GM18517 (cell line): ENCODE measurements at regions not wholly inside any gene's neighbourhood (a gene's known extent, or its start where the extent isn't known, plus 50 kb on each side); places are given as distances from the start of the nearest gene placed in this dataset.

Experiments used
- ATAC-seq: cut with Tn5 transposase; IDR thresholded peaks from one replicate; pipeline ENCODE4 v1.9.1; 2021; ENCODE audit warnings: mild to moderate bottlenecking, moderate library complexity; ENCODE audit not compliant: unreplicated experiment

DNA sequence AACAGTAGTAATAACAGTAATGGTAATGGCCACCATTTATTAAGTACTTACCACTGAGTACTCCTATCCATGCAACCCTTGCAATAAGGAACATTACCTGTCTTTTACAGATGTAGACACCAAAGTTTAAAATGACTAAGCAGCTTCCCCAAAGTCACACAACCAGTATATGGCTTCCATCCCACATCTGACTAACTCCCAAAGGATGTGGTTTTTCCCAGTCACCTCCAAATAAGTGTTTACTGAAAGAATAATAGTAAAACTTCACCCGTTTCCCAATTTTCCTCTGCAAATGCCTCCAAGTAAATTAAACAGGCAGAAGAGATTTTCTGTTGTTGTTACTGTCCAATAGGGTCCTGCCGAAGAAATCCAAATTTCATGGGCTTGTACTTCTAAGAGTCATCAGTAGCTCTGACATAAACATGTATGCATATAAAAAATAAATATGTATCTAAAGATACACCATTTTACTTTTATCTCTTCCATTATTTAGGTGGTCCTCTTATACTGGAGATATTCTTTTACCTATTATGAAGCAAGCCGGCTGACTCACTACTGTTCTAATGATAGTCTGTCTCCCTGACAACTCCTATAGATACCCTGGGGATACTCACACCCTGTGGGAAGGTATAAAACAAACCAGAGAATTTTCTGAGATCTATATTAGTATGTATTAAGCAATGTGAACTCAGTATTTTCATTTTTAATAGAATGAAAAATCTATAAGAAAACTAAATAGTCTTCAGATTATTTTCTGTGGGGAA lies 77.9 kb upstream of the ID4 start:
- no peak for ATAC-seq

GRCh38 chr6:19761121-19761520 lies 76.0 kb upstream of the ID4 start:
- ATAC-seq = no peak

DNA sequence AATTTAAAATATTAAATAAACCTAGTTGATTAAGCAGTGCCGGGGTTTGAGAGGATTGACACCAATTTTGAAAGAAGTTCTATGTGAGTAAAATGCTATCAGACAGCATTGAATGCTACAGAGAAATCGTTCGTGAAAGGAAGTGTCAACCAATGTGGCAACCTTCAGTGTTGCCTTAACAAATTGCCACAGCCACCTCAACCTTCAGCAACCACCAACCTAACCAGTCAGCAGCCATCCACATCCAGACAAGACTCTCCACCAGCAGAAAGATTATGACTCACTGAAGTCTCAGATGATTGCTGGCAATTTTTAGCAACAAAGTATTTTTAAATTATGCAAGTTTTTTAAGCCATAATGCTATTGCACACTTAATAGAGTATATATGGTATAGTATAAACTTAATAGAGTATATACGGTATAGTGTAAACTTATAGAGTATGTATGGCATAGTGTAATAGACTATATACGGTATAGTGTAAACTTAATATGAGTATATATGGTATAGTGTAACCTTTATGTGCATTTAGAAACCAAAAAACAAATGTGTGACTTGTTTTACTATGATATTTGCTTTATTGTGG lies 65.3 kb upstream of the ID4 start:
- ATAC-seq = no peak

- ATAC-seq = no peak
Observed at GRCh38 chr6:19772891-19773290, 64.3 kb upstream of the ID4 start.

DNA sequence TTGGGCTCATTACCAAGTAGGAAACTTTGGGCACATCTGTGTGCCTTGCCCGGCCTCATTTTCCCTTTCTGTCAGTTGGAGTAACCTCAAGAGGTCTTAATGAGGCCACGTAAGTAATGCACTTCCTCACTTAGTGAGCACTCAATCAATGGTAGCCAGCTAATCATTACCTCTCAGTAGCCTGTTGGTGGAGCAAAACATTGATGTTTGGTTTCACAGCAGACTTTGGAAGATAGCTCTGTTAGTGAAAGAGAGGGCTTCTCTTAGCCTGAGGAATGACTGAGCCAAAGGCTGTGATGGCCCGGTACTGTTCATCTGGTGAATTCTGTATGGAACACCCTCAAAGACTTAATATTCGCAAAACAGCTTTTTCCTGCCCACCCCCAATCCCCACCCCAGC lies 55.9 kb upstream of the ID4 start:
- ATAC-seq = no peak

- ATAC-seq = no peak
Observed at GRCh38 chr6:19782588-19782987, 54.6 kb upstream of the ID4 start.
